Adrenal gland (tissue), 5 donors: ENCODE measurements at regions not wholly inside any gene's neighbourhood (a gene's known extent, or its start where the extent isn't known, plus 50 kb on each side); places are given as distances from the start of the nearest gene placed in this dataset.

Experiments
- POLR2A ChIP-seq, 2 donors: fragments of 450-650 bp; IDR thresholded peaks; one replicate each; pipeline ENCODE4 v1.6.1; 2017; ENCODE audit warnings: antibody characterized with exemption in 2 of 2, mild to moderate bottlenecking in 2 of 2, moderate library complexity in 1 of 2
- TF ChIP-seq, protein P1 (sequence below), 6 experiments: fragments of 450-650 bp in 4 of 6; fragments of 200-600 bp in 2 of 6; sonication (generic) in 1 of 6; IDR thresholded peaks; 1 replicate in 5 of 6; 2 replicates in 1 of 6; pipeline versions ENCODE4 v1.5.1 to v1.8.0; 2016 to 2021; ENCODE audit warnings: antibody characterized with exemption in 6 of 6, mild to moderate bottlenecking in 2 of 6, moderate library complexity in 1 of 6
- donor health status: DM: no; HTN: no; CAD: no.

DNA sequence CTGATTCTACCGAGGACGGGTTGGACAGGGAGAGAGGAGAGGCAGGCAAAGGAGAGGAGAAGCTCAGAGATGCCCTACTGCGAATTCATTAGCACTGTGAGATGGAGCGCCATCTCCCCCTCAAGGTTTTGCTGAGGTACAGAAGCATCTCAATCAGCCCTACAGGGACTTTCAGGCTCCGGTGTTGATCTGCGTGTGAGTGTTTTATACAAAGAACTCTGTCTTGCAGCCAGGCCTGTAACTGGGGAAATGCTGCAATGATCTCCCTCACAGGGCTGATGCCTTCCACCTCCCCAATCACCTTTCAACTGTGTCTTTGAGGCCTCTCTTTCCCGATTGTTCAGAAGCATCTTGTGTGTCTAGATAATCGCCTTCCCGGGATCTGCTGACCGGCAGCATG lies 74.8 kb downstream of the IRX6 start:
- TF ChIP-seq, protein P1, sequence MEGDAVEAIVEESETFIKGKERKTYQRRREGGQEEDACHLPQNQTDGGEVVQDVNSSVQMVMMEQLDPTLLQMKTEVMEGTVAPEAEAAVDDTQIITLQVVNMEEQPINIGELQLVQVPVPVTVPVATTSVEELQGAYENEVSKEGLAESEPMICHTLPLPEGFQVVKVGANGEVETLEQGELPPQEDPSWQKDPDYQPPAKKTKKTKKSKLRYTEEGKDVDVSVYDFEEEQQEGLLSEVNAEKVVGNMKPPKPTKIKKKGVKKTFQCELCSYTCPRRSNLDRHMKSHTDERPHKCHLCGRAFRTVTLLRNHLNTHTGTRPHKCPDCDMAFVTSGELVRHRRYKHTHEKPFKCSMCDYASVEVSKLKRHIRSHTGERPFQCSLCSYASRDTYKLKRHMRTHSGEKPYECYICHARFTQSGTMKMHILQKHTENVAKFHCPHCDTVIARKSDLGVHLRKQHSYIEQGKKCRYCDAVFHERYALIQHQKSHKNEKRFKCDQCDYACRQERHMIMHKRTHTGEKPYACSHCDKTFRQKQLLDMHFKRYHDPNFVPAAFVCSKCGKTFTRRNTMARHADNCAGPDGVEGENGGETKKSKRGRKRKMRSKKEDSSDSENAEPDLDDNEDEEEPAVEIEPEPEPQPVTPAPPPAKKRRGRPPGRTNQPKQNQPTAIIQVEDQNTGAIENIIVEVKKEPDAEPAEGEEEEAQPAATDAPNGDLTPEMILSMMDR (IDR thresholded peaks at IDR 0.05), result no peak
- no peak for TF ChIP-seq POLR2A (IDR thresholded peaks at IDR 0.05)
